Cardiac septum (tissue), 1 donor: ENCODE measurements at regions not wholly inside any gene's neighbourhood (a gene's known extent, or its start where the extent isn't known, plus 50 kb on each side); places are given as distances from the start of the nearest gene placed in this dataset.

Experiments
- DNase-seq: peaks from one replicate; pipeline ENCODE4 v3.0.0-alpha.2; 2020; ENCODE audit warnings: low spot score
- intact Hi-C: fragments of 100-400 bp; cut with DNase I; formaldehyde crosslinking; loops from one replicate; pipeline ENCODE4 v1.14.0; 2022
- donor health status: DM: no; HTN: no; CAD: no.

GRCh38 chr12:114913871-114914801 lies 230.2 kb upstream of the TBX3 start:
- intact Hi-C loops, result no loop called here
- no peak for DNase-seq

- DNase-seq, result no peak
- intact Hi-C loops, result no loop called here
These were observed 228.8 kb upstream of the TBX3 start for GRCh38 chr12:114912811-114913210.

- no peak for DNase-seq
- intact Hi-C loops, result no loop called here
These were observed 227.2 kb upstream of the TBX3 start for GRCh38 chr12:114911196-114911595.

- DNase-seq, result no peak
- intact Hi-C loops, result no loop called here
These were observed 220.5 kb upstream of the TBX3 start for GRCh38 chr12:114904254-114905003.

- intact Hi-C loops, result no loop called here
- no peak for DNase-seq
These were observed 219.2 kb upstream of the TBX3 start for GRCh38 chr12:114903083-114903691.

GRCh38 chr12:114902665-114903064 lies 218.7 kb upstream of the TBX3 start:
- intact Hi-C loops, result no loop called here
- no peak for DNase-seq

GRCh38 chr12:114901316-114901715 lies 217.3 kb upstream of the TBX3 start:
- intact Hi-C loops, result no loop called here
- DNase-seq, result no peak

- intact Hi-C loops, result no loop called here
- DNase-seq, result no peak
These were observed 214.2 kb upstream of the TBX3 start for GRCh38 chr12:114898159-114898558.

- intact Hi-C loops, result no loop called here
These were observed 211.9 kb upstream of the TBX3 start for GRCh38 chr12:114895827-114896226.

GRCh38 chr12:114895081-114895480 lies 211.1 kb upstream of the TBX3 start:
- no peak for DNase-seq
- intact Hi-C loops, result no loop called here

More at GRCh38 chr12:114895827-114896226, 211.9 kb upstream of the TBX3 start:
- DNase-seq, result no peak

- no peak for DNase-seq
- intact Hi-C loops, result no loop called here
These were observed 210.1 kb upstream of the TBX3 start for GRCh38 chr12:114894076-114894475.

- DNase-seq, result no peak
- intact Hi-C loops, result no loop called here
These were observed 205.1 kb upstream of the TBX3 start for GRCh38 chr12:114888928-114889584.

GRCh38 chr12:114888448-114888847 lies 204.5 kb upstream of the TBX3 start:
- intact Hi-C loops, result no loop called here
- no peak for DNase-seq

- intact Hi-C loops, result no loop called here
- no peak for DNase-seq
These were observed 201.5 kb upstream of the TBX3 start for GRCh38 chr12:114885501-114885900.

GRCh38 chr12:114884575-114884974 lies 200.6 kb upstream of the TBX3 start:
- intact Hi-C loops, result no loop called here
- no peak for DNase-seq

GRCh38 chr12:114882083-114882482 lies 198.1 kb upstream of the TBX3 start:
- intact Hi-C loops, result no loop called here
- no peak for DNase-seq

GRCh38 chr12:114879354-114879753 lies 195.4 kb upstream of the TBX3 start:
- intact Hi-C loops, result no loop called here
- DNase-seq, result no peak

GRCh38 chr12:114878781-114879180 lies 194.8 kb upstream of the TBX3 start:
- intact Hi-C loops, result no loop called here
- no peak for DNase-seq

- intact Hi-C loops, result no loop called here
- DNase-seq, result no peak
These were observed 193.1 kb upstream of the TBX3 start for GRCh38 chr12:114876968-114877680.
